ENCODE measurements at regions not wholly inside any gene's neighbourhood (a gene's known extent, or its start where the extent isn't known, plus 50 kb on each side); places are given as distances from the start of the nearest gene placed in this dataset.

DNA sequence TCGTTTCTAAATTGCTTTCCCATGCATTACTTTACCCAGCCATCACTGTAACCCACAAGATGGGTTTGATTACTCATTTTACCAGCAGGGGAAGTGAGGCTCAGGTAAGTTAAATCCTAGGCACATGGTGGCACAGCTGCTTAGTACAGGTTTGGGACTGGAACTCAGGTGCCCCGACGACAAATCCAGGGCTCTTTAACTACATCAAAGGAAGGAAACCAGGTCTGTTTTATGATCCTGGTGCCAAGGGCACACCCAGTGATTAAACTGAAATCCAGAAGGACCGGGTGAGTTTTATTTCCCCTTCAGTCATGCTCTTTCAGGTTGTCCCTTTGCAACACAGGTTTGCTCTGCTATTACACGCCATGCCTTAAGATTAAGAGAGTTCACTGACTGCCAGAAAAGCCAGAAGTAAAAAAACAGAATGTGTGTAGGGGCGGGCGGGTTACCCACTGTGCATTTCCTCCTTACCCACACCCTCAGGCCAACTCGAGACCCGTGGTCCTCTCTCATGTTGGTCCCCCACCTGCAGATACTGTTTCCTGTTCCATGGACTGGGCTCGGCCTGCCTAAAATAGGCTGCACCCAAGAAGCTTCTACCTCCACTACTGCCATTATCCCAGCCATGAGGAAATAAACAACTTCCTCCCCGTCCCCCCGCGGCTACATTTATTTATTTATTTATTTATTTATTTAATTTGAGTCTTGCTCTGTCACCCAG, 55.1 kb upstream of the KDM7A start:
- no peak for TF ChIP-seq POLR2AphosphoS5 (IDR thresholded peaks at IDR 0.05; ENCODE audit: low read depth, low read length)
- TF ChIP-seq POLR2A (IDR thresholded peaks at IDR 0.05; ENCODE audit: low read depth, low read length) = no peak
- no peak for TF ChIP-seq TAF1 (IDR thresholded peaks at IDR 0.05; ENCODE audit: low read depth, low read length)
- TF ChIP-seq SPI1 (IDR thresholded peaks at IDR 0.05; ENCODE audit: low read depth, low read length) = peak; percentile 44; the same call in 1 of the 2 replicates
- TF ChIP-seq PAX5 (IDR thresholded peaks at IDR 0.05; ENCODE audit: insufficient read depth, low read length, severe bottlenecking) = no peak
- no peak for TF ChIP-seq POU2F2 (IDR thresholded peaks at IDR 0.05; ENCODE audit: low read depth, low read length)
